ENCODE measurements at regions not wholly inside any gene's neighbourhood (a gene's known extent, or its start where the extent isn't known, plus 50 kb on each side); places are given as distances from the start of the nearest gene placed in this dataset.

- no peak for DNase-seq
Measured at GRCh38 chr10:131653140-131653539, 247.7 kb upstream of the PPP2R2D start.

- DNase-seq = no peak
Measured at GRCh38 chr10:131653554-131654470, 247.0 kb upstream of the PPP2R2D start.

DNA sequence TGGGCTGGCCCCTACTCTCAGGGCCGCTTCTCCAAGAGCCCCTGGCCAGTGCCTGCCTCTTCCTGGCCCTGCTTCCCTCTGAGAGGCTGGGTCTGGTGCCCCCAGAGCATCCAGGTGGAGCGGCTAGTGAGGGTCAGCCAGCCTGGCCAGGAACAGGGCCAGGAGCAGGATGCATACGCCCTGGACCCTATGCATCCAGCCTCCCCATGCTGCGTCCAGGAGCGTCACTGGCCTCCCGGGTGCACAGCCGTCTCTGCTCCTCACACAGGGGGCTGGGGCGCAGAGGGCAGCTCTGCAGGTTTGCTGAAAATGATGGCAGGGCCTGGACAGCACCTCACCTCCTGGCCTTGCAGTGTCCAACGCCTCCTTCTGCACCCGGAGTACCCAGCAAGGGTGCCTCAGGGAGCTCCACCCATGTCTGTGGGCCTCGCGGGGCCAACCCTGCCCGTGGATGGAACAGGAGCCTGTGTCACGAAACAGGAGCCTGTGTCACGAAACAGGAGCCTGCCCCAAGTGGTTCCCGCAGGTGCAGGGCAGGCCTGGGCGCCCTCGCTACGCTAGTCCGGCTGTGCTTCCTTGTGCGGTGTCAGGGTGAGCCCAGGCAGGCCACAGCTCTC is 246.2 kb upstream of the PPP2R2D start:
- no peak for DNase-seq

DNA sequence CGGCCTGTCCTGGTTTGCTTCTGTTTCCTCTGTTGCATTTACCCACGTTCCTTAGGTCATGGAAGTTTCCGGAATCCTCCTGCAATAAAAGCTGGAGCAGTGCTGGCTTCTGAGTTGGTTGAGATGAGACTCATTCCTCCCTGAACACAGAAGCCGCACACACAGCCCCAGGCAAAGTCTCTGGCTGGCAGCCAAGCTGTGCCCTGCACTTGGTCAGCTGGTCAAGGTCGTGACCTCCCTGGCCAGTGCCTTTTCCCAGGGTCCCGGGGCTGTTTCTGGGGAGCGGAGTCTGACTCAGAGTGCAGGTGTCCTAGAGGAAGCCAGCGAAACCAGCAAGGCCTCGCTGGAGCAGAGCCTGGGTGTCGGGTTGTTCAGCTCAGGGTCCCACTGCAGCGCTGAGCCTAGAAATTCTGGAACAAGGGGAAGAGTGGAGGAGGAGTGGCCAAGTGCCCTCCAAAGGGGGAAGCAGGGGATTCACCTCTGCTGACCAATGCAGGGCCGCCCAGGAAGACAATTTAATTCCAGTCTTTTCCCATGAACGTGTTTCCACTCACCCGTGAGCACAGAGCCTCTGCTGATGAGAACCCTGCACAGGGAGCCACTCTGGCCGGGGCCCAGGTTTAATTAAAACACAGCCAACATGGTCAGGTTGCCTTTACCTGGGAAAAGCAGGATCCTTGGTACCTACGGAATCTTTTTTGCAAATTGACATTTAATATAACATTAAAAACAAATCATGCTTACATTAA is 245.5 kb upstream of the PPP2R2D start:
- DNase-seq = no peak

DNA sequence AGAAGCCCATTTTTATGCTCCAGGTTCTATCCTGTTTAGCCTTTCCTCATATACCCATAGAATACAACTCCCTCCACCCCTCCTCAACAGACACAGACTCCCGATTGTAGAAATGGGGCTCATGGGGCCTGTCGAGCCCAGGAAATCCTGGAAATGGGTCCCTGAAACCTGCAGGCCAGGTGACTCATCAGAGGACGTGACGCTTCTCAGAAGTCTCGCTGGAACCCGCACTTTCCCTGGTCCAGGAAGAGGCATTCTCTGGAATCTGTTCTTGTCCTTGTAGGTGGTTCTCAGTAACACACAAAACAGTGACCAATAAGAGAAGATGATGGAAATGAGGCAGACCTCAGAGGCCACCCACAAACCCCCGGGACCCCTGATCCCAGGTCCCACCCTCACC is 244.8 kb upstream of the PPP2R2D start:
- no peak for DNase-seq

DNA sequence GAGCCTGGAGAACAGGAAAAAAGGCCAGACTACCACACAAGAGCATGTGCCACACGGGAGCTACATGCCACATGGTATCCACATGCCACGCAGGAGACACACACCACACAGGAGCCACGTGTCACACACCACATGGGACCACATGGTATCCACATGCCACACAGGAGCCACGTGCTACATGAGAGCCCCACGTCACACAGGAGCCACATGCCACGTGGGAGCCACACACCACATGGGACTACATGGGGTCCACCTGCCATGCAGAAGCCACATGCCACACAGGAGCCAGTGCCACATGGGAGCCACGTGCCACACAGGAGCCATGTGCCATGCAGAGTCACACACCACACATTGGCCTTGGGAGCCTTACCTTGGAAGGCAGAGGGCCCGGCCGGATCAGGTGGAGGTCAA is 244.4 kb upstream of the PPP2R2D start:
- DNase-seq = no peak

DNA sequence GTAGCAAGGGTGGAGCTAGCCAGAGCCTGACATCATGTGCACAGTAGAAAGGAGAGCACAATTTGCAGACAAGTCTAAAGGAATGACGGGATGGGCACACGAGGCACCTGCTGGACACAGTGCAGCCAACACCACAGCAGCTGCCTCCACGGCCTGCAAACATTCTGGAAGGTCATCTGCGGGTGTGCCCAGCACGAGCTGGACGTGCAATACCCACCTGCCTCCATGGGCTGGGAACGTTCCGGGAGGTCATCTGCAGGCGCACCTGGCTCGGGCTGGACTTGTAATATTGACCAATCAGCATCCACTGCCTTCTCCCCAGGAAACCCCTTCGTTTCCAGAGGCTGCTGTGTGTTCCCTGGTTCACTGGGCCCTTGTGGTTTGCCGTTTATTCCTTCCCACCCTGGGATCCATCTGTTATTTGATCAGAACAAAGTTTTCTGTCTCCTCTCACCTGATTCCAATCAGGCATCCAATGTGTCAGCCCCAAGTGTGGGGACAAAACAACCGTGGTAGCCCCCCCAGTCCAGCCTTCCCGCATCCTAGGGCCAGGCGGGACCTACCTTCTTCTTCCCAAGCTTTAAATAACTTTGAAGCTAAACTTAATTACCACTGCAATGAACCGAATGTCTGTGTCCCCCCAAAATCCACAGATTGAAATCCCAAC is 243.4 kb upstream of the PPP2R2D start:
- DNase-seq = no peak

- DNase-seq = no peak
Measured at GRCh38 chr10:131657985-131658330, 242.8 kb upstream of the PPP2R2D start.

DNA sequence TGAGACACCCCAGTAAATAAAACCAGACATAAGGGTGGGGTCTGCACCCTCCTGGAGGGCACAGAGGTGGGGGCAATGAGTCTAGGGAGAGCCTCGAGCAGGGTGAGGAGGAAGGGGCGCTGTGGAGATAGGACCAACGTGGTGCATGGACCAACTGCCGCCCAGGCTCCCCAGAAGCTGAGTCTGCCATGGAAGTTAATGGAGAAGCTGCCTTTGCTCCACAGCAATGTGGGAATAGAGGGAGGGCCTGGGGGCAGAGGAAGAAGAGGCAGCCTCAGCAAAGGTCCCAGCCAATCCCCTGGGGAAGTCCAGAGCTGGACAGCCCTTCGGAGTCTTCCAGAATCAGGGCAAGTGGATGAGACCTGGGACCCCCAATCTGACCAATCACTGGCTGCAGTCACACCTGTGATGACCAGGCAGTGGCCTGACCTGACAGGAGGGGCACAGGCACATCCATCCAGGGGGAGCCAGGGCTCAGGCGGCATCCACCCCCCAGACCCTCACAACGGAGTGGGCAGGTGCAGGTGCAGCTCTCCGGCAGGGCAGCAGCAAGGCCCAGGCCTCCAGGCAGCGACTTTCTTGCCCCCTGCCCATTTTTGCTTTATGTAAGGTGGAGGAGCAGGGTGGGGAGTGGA is 242.2 kb upstream of the PPP2R2D start:
- DNase-seq = no peak

GRCh38 chr10:131660427-131660826 is 240.4 kb upstream of the PPP2R2D start:
- no peak for DNase-seq

GRCh38 chr10:131662851-131663250 is 238.0 kb upstream of the PPP2R2D start:
- DNase-seq = no peak

DNA sequence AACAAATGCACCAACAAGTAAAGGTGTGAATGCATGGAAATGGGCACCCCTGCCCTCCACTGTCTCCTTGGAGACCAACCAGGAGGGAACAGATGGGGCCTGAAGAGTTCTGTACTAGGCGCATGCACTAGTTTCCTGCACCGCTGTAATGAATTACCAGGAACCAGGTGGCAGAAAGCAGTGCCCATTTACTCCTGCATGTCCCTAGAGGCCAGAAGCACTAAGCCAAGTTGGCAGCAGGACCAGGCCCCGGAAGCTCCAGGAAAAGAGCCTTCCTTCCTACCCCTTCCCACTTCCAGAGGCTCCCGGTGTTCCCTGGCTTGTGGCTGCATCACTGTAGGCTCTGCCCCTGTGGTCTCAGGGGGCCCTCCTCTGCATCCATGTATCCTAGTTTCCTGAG is 237.5 kb upstream of the PPP2R2D start:
- no peak for DNase-seq

DNA sequence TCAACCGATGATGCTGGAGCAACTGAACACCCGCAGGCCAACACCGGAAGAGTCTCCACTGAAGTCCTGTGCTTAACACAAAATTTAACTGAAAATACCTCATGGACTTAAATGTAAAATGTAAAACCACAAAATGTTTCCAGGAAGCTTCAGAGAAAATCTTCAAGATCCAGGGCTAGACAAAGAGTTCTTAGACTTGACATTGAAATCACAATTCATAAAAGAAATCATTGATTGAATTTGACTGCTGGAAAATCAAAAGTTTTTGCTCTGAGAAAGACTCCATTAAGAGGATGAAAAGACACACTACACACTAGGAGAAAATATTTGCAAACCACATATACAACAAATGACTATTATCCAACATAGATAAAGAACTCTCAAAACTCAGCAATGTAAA is 234.7 kb upstream of the PPP2R2D start:
- no peak for DNase-seq

GRCh38 chr10:131667047-131667446 is 233.8 kb upstream of the PPP2R2D start:
- DNase-seq = no peak

DNA sequence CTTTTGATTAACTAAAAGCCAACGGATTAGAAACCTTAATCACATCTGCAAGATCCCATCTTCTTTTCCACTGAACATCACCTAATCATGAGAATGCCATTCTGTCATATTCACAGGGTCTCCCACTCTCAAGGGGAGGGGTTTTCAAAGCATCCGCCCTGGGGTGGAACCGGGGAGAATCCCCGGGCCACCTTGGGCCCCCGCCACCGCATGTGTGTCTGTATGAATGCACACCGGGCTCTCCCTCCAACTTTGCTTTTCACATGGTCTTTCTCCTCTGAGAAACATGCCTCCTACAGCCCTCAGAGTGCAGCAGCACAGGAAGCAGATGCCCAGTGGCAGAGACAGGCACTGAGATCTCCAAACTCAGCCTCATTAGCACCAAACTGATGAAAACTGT is 233.2 kb upstream of the PPP2R2D start:
- no peak for DNase-seq

DNA sequence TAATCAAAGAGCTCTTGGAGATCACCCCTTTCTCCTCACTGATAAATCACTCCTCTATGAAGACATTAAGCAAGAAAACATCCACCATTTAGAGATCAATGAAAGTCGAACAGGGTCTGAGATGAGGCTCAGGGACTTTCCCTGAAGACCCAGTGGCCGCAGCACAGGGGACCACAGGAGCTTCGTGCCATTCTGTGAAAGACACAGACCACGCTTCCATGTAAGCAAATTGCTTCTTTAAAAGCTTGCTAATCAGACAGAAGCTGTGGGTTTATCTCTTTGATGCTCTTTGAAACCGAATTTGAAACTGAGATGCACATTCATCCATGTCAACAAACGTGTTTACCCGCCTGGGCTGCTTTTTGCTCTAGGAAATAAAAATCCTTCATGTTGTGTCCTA is 231.9 kb upstream of the PPP2R2D start:
- no peak for DNase-seq

- DNase-seq = no peak
Measured at GRCh38 chr10:131669838-131670237, 231.0 kb upstream of the PPP2R2D start.

DNA sequence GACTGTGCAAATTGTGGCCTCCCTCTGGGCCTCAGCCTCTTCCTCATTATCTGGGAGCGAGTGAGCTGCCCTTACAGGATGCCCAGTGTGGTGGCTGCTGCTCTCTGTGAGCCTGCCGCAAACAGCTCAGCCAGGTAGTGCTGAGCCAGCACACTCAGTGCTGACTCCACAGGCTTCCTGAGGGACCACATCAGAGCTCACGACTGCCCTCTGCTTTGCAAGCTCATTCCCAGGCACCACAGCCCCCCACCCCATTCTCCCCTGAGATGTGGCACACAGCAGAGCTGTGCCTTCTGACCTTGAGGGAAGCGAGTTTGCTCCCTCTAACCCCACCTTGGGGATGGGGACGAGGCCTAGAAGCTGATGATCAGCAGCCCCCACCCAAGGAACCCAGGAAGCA is 230.5 kb upstream of the PPP2R2D start:
- DNase-seq = no peak

- no peak for DNase-seq
Measured at GRCh38 chr10:131673396-131673795, 227.4 kb upstream of the PPP2R2D start.

- no peak for DNase-seq
Measured at GRCh38 chr10:131674130-131674529, 226.7 kb upstream of the PPP2R2D start.

DNA sequence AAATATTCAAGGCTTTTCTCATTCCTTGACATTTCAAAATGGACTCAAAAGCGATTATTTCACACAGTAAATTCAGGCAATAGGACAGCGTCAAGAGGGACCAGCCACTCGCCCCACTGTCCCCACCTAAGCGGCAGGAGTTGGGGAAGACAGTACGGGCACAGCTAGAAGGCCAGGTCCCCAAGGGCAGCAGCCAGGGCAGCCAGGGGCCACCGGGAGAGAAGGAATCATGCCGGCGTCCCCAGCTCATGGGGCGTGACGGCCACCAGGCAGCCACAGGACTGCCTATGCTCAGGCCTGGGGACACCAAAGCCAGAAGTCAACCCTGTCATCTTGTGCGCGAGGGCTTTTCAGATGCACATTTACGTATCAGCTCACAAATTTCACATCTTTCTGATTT is 225.7 kb upstream of the PPP2R2D start:
- DNase-seq = no peak

GRCh38 chr10:131676046-131676799 is 224.6 kb upstream of the PPP2R2D start:
- DNase-seq = no peak

All from effector CD4-positive, alpha-beta T cell (primary cell).